A549 (cell line): ENCODE measurements at regions not wholly inside any gene's neighbourhood (a gene's known extent, or its start where the extent isn't known, plus 50 kb on each side); places are given as distances from the start of the nearest gene placed in this dataset.
"Not testable (repeated sequence)": the region's sequence is repeated elsewhere in the genome, so short reads cannot be mapped to it uniquely, and the experiment has no call there.

Experiments used
- ATAC-seq, 2 experiments: fragments of 200-7000 bp in 1 of 2; fragments of >200 bp in 1 of 2; cut with Nextera tagmentation in 1 of 2; cut with Tn5 transposase in 1 of 2; 3 replicates each; pipeline versions ENCODE4 v1.8.0 to v1.9.1; 2018 to 2020; ENCODE audit warnings: mild to moderate bottlenecking in 1 of 2, moderate library complexity in 1 of 2
- CTCF ChIA-PET: fragments of 300-600 bp; sonication (Branson Sonifier 250); formaldehyde crosslinking; extraction: SDS; loops from one replicate; lab custom pipeline; 2021; ENCODE audit warnings: antibody characterized with exemption, inconsistent platforms; lab: Yijun Ruan, JAX
- POLR2A ChIA-PET: fragments of 350-600 bp; formaldehyde crosslinking; extraction: SDS; loops from one replicate; lab custom pipeline; 2021; ENCODE audit warnings: antibody characterized with exemption, inconsistent platforms; lab: Yijun Ruan, JAX
- DNase-seq, 2 experiments: peaks; one replicate each; pipeline versions ENCODE4 v3.0.0 to v3.0.0-alpha.2; 2011 to 2016; ENCODE audit warnings: low read depth in 1 of 2, low spot score in 1 of 2
- FAIRE-seq: peaks from 2 replicates; lab custom pipeline; 2011; peaks lifted over from hg19 to GRCh38; lab: Jason Lieb, UNC
- H3K27ac ChIP-seq, 2 experiments: fragments of >200 bp; sonication (Bioruptor Twin); formaldehyde crosslinking; 3 replicates each; pipeline ENCODE4 v1.5.1; 2016 to 2017
- H3K4me1 ChIP-seq: fragments of >200 bp; sonication (Bioruptor Twin); formaldehyde crosslinking; 3 replicates; pipeline ENCODE4 v1.6.1; 2016
- H3K4me2 ChIP-seq: fragments of >200 bp; sonication (Bioruptor Twin); formaldehyde crosslinking; 3 replicates; pipeline ENCODE4 v1.6.1; 2016
- H3K4me3 ChIP-seq: fragments of >200 bp; sonication (Bioruptor Twin); formaldehyde crosslinking; 3 replicates; pipeline ENCODE4 v1.5.1; 2016
- H3K9me3 ChIP-seq: fragments of >200 bp; sonication (Bioruptor Twin); formaldehyde crosslinking; 3 replicates; pipeline ENCODE4 v1.6.1; 2016
- BHLHE40 ChIP-seq: IDR thresholded peaks from 2 replicates; pipeline ENCODE4 v1.6.1; 2012; ENCODE audit warnings: low read depth, low read length, inconsistent platforms
- CBX2 ChIP-seq: fragments of 200-600 bp; sonication (generic); IDR thresholded peaks from 2 replicates; pipeline ENCODE4 v1.6.1; 2016; ENCODE audit warnings: low read depth, mild to moderate bottlenecking, borderline replicate concordance
- CBX8 ChIP-seq: fragments of 200-600 bp; sonication (generic); IDR thresholded peaks from 2 replicates; pipeline ENCODE4 v1.6.1; 2016
- CEBPB ChIP-seq, 2 experiments: fragments of >200 bp in 1 of 2; sonication (Bioruptor Twin) in 1 of 2; formaldehyde crosslinking in 1 of 2; IDR thresholded peaks; 2 replicates each; pipeline ENCODE4 v1.6.1; 2012 to 2016
- EHF ChIP-seq: fragments of 250-450 bp; sonication (Bioruptor Pico); IDR thresholded peaks from 2 replicates; pipeline ENCODE4 v1.5.0; 2020; ENCODE audit warnings: mild to moderate bottlenecking
- ESRRA ChIP-seq: fragments of 150-350 bp; IDR thresholded peaks from 2 replicates; pipeline ENCODE4 v1.6.1; 2014; ENCODE audit warnings: mild to moderate bottlenecking, low read length, borderline replicate concordance
- FOXS1 ChIP-seq: fragments of 250-450 bp; sonication (Bioruptor Pico); IDR thresholded peaks from 2 replicates; pipeline ENCODE4 v1.5.0; 2020; ENCODE audit warnings: mild to moderate bottlenecking, moderate library complexity
- JUNB ChIP-seq: fragments of >200 bp; sonication (Bioruptor Twin); formaldehyde crosslinking; IDR thresholded peaks from 2 replicates; pipeline ENCODE4 v1.6.1; 2016
- KDM1A ChIP-seq: fragments of 200-600 bp; sonication (generic); IDR thresholded peaks from 2 replicates; pipeline ENCODE4 v1.6.1; 2016; ENCODE audit warnings: low read depth, mild to moderate bottlenecking
- KDM5A ChIP-seq: fragments of 200-600 bp; sonication (generic); IDR thresholded peaks from 2 replicates; pipeline ENCODE4 v1.6.1; 2016; ENCODE audit warnings: antibody characterized with exemption, mild to moderate bottlenecking
- MYC ChIP-seq: IDR thresholded peaks from 2 replicates; pipeline ENCODE4 v1.6.1; 2012; ENCODE audit warnings: mild to moderate bottlenecking, inconsistent platforms, low read length, improper control_type of control experiment, borderline replicate concordance
- NPAS2 ChIP-seq: fragments of 250-450 bp; sonication (Bioruptor Pico); IDR thresholded peaks from 2 replicates; pipeline ENCODE4 v1.8.0; 2022; ENCODE audit warnings: mild to moderate bottlenecking, moderate library complexity, borderline replicate concordance
- RAD21 ChIP-seq, 2 experiments: fragments of >200 bp in 1 of 2; sonication (Bioruptor Twin) in 1 of 2; formaldehyde crosslinking in 1 of 2; IDR thresholded peaks in 1 of 2; conservative IDR thresholded peaks in 1 of 2; 2 replicates in 1 of 2; 3 replicates in 1 of 2; pipeline ENCODE4 v1.6.1; 2012 to 2018; ENCODE audit warnings: inconsistent platforms in 1 of 2
- RCOR1 ChIP-seq: fragments of 150-350 bp; IDR thresholded peaks from 2 replicates; pipeline ENCODE4 v1.6.1; 2014; ENCODE audit warnings: antibody characterized with exemption, low read length, low read depth
- RNF2 ChIP-seq: fragments of 200-600 bp; sonication (generic); IDR thresholded peaks from 2 replicates; pipeline ENCODE4 v1.6.1; 2016; ENCODE audit warnings: low read depth, mild to moderate bottlenecking, antibody characterized with exemption, moderate library complexity, borderline replicate concordance
- SMC3 ChIP-seq: fragments of >200 bp; sonication (Bioruptor Twin); formaldehyde crosslinking; IDR thresholded peaks from 3 replicates; pipeline ENCODE4 v1.6.1; 2018; ENCODE audit warnings: inconsistent platforms
- TFCP2L1 ChIP-seq: fragments of 250-450 bp; sonication (Bioruptor Pico); IDR thresholded peaks from 2 replicates; pipeline ENCODE4 v1.5.0; 2021; ENCODE audit warnings: mild to moderate bottlenecking
- TP53 ChIP-seq: fragments of 250-450 bp; sonication (Bioruptor Pico); IDR thresholded peaks from 2 replicates; pipeline ENCODE4 v1.5.0; 2021; ENCODE audit warnings: mild to moderate bottlenecking, moderate library complexity
- ZFP36 ChIP-seq: fragments of 450-650 bp; IDR thresholded peaks from 2 replicates; pipeline ENCODE4 v1.6.1; 2014; ENCODE audit warnings: borderline replicate concordance; ENCODE audit not compliant: partially characterized antibody
- ZNF302 ChIP-seq: fragments of 250-450 bp; sonication (Bioruptor Pico); IDR thresholded peaks from 2 replicates; pipeline ENCODE4 v1.9.0; 2021; ENCODE audit warnings: inconsistent platforms, mild to moderate bottlenecking, moderate library complexity
- ZSCAN20 ChIP-seq: fragments of 250-450 bp; sonication (Bioruptor Pico); IDR thresholded peaks from 2 replicates; pipeline ENCODE4 v1.8.0; 2022; ENCODE audit warnings: mild to moderate bottlenecking, moderate library complexity
- WGBS: methylation state at CpG from one replicate; pipeline ENCODE4 v1.1.6; 2017; ENCODE audit errors: missing lambda C conversion rate; 5-methylcytosine and 5-hydroxymethylcytosine counted together
- TF ChIP-seq, protein P1 (sequence below): IDR thresholded peaks from 2 replicates; pipeline ENCODE4 v1.6.1; 2012; ENCODE audit warnings: low read depth, borderline replicate concordance
- TF ChIP-seq, protein P2 (sequence below): IDR thresholded peaks from 2 replicates; pipeline ENCODE4 v1.6.1; 2012
- TF ChIP-seq, protein P3 (sequence below): fragments of >200 bp; sonication (Bioruptor Twin); formaldehyde crosslinking; IDR thresholded peaks from 2 replicates; pipeline ENCODE4 v1.6.1; 2016
- TF ChIP-seq, protein P4 (sequence below): fragments of 150-350 bp; IDR thresholded peaks from 2 replicates; pipeline ENCODE4 v1.6.1; 2014; ENCODE audit warnings: low read depth, mild to moderate bottlenecking, low read length

DNA sequence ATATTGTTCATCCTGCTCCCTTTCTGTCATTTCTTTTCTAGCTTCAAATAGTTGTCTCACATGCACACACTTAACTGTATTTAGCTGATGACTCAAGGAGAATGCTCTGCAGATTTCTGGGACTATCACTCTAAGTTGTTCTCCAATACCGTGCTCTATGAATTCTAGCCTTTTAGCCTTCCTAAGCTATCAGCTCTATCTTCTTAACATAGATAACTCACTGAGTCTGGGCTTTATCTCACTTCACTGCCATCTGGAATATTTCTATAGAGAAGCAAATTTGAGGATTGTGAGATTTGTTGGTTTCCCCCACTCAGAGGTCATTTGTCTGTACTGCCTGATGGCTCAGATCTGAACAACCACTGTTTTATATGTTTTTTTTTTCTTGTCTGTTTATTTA is 369.7 kb downstream of the TUSC1 start (continued):
- no peak for TF ChIP-seq CBX2
- TF ChIP-seq, protein P1, sequence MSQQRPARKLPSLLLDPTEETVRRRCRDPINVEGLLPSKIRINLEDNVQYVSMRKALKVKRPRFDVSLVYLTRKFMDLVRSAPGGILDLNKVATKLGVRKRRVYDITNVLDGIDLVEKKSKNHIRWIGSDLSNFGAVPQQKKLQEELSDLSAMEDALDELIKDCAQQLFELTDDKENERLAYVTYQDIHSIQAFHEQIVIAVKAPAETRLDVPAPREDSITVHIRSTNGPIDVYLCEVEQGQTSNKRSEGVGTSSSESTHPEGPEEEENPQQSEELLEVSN = no peak
- TF ChIP-seq BHLHE40 = no peak
- no peak for TF ChIP-seq RAD21 (conservative IDR thresholded peaks at IDR 0.05 in 1 of 2, IDR thresholded peaks at IDR 0.05 in 1 of 2)

DNA sequence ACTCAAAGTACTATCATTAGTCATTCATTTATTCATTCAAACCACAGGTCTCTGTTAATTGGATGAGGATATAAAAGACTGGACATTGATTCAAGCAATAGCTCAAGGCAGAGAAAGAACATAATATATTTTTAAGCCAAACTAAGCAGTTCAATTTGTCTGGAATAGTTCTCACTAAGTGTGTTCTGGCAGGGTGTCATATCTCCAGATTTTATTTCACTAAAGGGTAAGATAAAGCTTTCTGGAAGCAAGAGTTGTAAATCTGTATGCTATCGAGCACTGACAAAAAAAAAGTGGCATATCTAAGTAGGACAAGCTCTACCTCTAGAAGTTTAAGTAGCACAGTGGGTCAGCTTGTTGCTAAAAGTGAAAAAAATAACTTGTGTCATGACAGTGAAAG is 375.6 kb downstream of the TUSC1 start:
- Histone ChIP-seq H3K4me1 (no peaks in the 10 kb centered on the region), H3K9me3 (no peaks in the 10 kb centered on the region; the same call in 2 of the 3 replicates), H3K4me3 (no peak overlapping the region), H3K27ac (no peak overlapping the region), H3K4me2 (no peak overlapping the region)
- POLR2A ChIA-PET = no interaction called here
- FAIRE-seq = no peak
- CTCF ChIA-PET = no interaction called here
- ATAC-seq = no peak
- DNase-seq = no peak
- TF ChIP-seq JUNB (no peak), NPAS2 (CRISPR knock-in tag) (no peak), ZFP36 (no peak), MYC (no peak), ESRRA (no peak), ZNF302 (CRISPR knock-in tag) (no peak), TP53 (CRISPR knock-in tag) (no peak)
- TF ChIP-seq, protein P1 = no peak
- TF ChIP-seq, protein P2, sequence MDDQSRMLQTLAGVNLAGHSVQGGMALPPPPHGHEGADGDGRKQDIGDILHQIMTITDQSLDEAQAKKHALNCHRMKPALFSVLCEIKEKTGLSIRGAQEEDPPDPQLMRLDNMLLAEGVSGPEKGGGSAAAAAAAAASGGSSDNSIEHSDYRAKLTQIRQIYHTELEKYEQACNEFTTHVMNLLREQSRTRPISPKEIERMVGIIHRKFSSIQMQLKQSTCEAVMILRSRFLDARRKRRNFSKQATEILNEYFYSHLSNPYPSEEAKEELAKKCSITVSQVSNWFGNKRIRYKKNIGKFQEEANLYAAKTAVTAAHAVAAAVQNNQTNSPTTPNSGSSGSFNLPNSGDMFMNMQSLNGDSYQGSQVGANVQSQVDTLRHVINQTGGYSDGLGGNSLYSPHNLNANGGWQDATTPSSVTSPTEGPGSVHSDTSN = no peak
- WGBS = 0% methylated on average over 1 of the region's 1 CpG

DNA sequence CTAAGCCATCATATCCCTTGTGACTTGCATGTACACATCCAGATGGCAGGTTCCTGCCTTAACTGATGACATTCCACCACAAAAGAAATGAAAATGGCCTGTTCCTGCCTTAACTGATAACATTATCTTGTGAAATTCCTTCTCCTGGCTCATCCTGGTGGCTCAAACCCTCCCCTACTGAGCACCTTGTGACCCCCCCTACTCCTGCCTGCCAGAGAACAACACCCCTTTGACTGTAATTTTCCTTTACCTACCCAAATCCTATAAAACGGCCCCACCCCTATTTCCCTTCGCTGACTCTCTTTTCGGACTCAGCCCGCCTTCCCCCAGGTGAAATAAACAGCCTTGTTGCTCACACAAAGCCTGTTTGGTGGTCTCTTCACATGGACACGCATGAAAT is 390.0 kb downstream of the TUSC1 start:
- H3K27ac ChIP-seq, ATAC-seq, H3K9me3 ChIP-seq, POLR2A ChIA-PET, H3K4me2 ChIP-seq, H3K4me1 ChIP-seq, H3K4me3 ChIP-seq, DNase-seq, CTCF ChIA-PET, FAIRE-seq: not testable (repeated sequence)
- 14% methylated on average over 5 of the region's 5 CpGs for WGBS

DNA sequence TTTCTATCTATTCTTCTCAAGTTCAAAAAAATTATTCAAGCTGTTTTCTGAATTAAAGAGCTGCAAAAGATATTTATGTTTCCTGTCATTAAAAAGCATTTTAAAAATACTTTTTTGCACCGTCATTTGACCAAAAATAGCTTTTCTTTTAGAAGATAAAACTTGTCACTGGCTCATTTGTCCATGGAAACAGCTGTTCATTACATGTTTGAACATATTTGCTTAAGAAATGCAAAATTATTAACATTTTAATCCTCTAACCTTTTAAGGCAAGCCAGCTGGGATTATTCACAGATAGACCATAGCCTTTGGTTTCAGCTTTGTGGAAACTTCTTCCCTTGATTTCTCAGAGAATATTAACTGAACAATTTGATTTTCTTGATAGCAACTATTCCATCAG is 393.9 kb downstream of the TUSC1 start:
- TF ChIP-seq MYC (no peak), RCOR1 (no peak), CBX8 (no peak), NPAS2 (CRISPR knock-in tag) (no peak), TP53 (CRISPR knock-in tag) (no peak), RNF2 (no peak), KDM5A (no peak), ZNF302 (CRISPR knock-in tag) (no peak), TFCP2L1 (no peak), EHF (CRISPR knock-in tag) (no peak), KDM1A (no peak), ZSCAN20 (CRISPR knock-in tag) (no peak), FOXS1 (CRISPR knock-in tag) (no peak), SMC3 (no peak), JUNB (no peak), BHLHE40 (no peak), CEBPB (IDR thresholded peaks at IDR 0.05) (no peak)
- TF ChIP-seq, protein P3, sequence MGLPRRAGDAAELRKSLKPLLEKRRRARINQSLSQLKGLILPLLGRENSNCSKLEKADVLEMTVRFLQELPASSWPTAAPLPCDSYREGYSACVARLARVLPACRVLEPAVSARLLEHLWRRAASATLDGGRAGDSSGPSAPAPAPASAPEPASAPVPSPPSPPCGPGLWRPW = no peak
- TF ChIP-seq, protein P4, sequence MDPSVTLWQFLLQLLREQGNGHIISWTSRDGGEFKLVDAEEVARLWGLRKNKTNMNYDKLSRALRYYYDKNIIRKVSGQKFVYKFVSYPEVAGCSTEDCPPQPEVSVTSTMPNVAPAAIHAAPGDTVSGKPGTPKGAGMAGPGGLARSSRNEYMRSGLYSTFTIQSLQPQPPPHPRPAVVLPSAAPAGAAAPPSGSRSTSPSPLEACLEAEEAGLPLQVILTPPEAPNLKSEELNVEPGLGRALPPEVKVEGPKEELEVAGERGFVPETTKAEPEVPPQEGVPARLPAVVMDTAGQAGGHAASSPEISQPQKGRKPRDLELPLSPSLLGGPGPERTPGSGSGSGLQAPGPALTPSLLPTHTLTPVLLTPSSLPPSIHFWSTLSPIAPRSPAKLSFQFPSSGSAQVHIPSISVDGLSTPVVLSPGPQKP = no peak
- TF ChIP-seq, all 56 proteins: peak for 0
- CTCF ChIA-PET = no interaction called here

More for the DNA sequence above, 393.9 kb downstream of the TUSC1 start:
- ATAC-seq = no peak
- no peaks in the 10 kb centered on the region for H3K4me1 ChIP-seq
- 2% methylated on average over 1 of the region's 1 CpG for WGBS
- FAIRE-seq = no peak
- no peak overlapping the region for H3K27ac ChIP-seq
- no peak overlapping the region for H3K4me2 ChIP-seq
- POLR2A ChIA-PET = no interaction called here
- no peaks in the 10 kb centered on the region for H3K9me3 ChIP-seq
- DNase-seq = no peak
- no peak overlapping the region for H3K4me3 ChIP-seq
